CD4-positive, alpha-beta T cell treated with Interleukin-17A for 4 hours (primary cell): ENCODE measurements at regions not wholly inside any gene's neighbourhood (a gene's known extent, or its start where the extent isn't known, plus 50 kb on each side); places are given as distances from the start of the nearest gene placed in this dataset.
"Not testable (repeated sequence)": the region's sequence is repeated elsewhere in the genome, so short reads cannot be mapped to it uniquely, and the experiment has no call there.

ENCODE experiments used
- DNase-seq: peaks from one replicate; pipeline ENCODE4 v3.0.0-alpha.2; 2020; ENCODE audit warnings: mixed read lengths

GRCh38 chr11:114949614-114950351 is 271.5 kb downstream of the NXPE2 start:
- no peak for DNase-seq

- DNase-seq: no peak
Observed at GRCh38 chr11:114953039-114953438, 274.7 kb downstream of the NXPE2 start.

GRCh38 chr11:114955923-114956322 is 277.6 kb downstream of the NXPE2 start:
- no peak for DNase-seq

GRCh38 chr11:114956566-114956965 is 278.2 kb downstream of the NXPE2 start:
- DNase-seq: no peak

GRCh38 chr11:114959953-114960505 is 281.7 kb downstream of the NXPE2 start:
- DNase-seq: no peak

- DNase-seq: not testable (repeated sequence)
Observed at GRCh38 chr11:114960819-114961218, 282.5 kb downstream of the NXPE2 start.

GRCh38 chr11:114964676-114965214 is 286.4 kb downstream of the NXPE2 start:
- no peak for DNase-seq

- no peak for DNase-seq
Observed at GRCh38 chr11:114970927-114971645, 292.8 kb downstream of the NXPE2 start.

GRCh38 chr11:114972105-114972504 is 293.8 kb downstream of the NXPE2 start:
- no peak for DNase-seq

- DNase-seq: no peak
Observed at GRCh38 chr11:114977651-114978050, 299.3 kb downstream of the NXPE2 start.

- DNase-seq: no peak
Observed at GRCh38 chr11:114982141-114982540, 303.8 kb downstream of the NXPE2 start.

GRCh38 chr11:114984611-114985163 is 306.4 kb downstream of the NXPE2 start:
- DNase-seq: no peak

GRCh38 chr11:114986365-114986764 is 308.0 kb downstream of the NXPE2 start:
- DNase-seq: no peak

- DNase-seq: no peak
Observed at GRCh38 chr11:114987186-114987760, 308.9 kb downstream of the NXPE2 start.

- no peak for DNase-seq
Observed at GRCh38 chr11:114988644-114989043, 310.3 kb downstream of the NXPE2 start.

GRCh38 chr11:114989536-114989935 is 311.2 kb downstream of the NXPE2 start:
- DNase-seq: no peak

GRCh38 chr11:115005663-115006062 is 327.3 kb downstream of the NXPE2 start:
- DNase-seq: no peak

- no peak for DNase-seq
Observed at GRCh38 chr11:115007851-115008250, 329.5 kb downstream of the NXPE2 start.

- DNase-seq: no peak
Observed at GRCh38 chr11:115008799-115009198, 330.5 kb downstream of the NXPE2 start.

GRCh38 chr11:115017529-115017928 is 339.2 kb downstream of the NXPE2 start:
- DNase-seq: no peak

GRCh38 chr11:115030166-115030565 is 351.8 kb downstream of the NXPE2 start:
- no peak for DNase-seq

GRCh38 chr11:115036406-115037180 is 358.3 kb downstream of the NXPE2 start:
- no peak for DNase-seq
